ENCODE measurements at regions not wholly inside any gene's neighbourhood (a gene's known extent, or its start where the extent isn't known, plus 50 kb on each side); places are given as distances from the start of the nearest gene placed in this dataset.

- DNase-seq = no peak
- ATAC-seq = no peak
- intact Hi-C loops (cut with DNase I, micrococcal nuclease) = no loop called here
Observed at GRCh38 chr1:229874136-229874535, 192.9 kb upstream of the GALNT2 start.

GRCh38 chr1:229874609-229875008 is 192.4 kb upstream of the GALNT2 start:
- intact Hi-C loops (cut with DNase I, micrococcal nuclease) = no loop called here
- DNase-seq = no peak
- ATAC-seq = no peak

GRCh38 chr1:229875086-229875485 is 192.0 kb upstream of the GALNT2 start:
- DNase-seq = no peak
- ATAC-seq = no peak
- intact Hi-C loops (cut with DNase I, micrococcal nuclease) = no loop called here

- intact Hi-C loops (cut with DNase I, micrococcal nuclease) = no loop called here
- no peak for ATAC-seq
- DNase-seq = no peak
Observed at GRCh38 chr1:229879746-229880145, 187.3 kb upstream of the GALNT2 start.

- DNase-seq = no peak
- ATAC-seq = no peak
- intact Hi-C loops (cut with DNase I, micrococcal nuclease) = no loop called here
Observed at GRCh38 chr1:229880271-229881170, 186.5 kb upstream of the GALNT2 start.

GRCh38 chr1:229882621-229883020 is 184.4 kb upstream of the GALNT2 start:
- intact Hi-C loops (cut with DNase I, micrococcal nuclease) = no loop called here
- no peak for ATAC-seq
- DNase-seq = no peak

GRCh38 chr1:229883504-229884200 is 183.4 kb upstream of the GALNT2 start:
- DNase-seq = no peak
- no peak for ATAC-seq
- intact Hi-C loops (cut with DNase I, micrococcal nuclease) = no loop called here

GRCh38 chr1:229884765-229885164 is 182.3 kb upstream of the GALNT2 start:
- no peak for ATAC-seq
- intact Hi-C loops (cut with DNase I, micrococcal nuclease) = no loop called here

GRCh38 chr1:229885568-229886495 is 181.2 kb upstream of the GALNT2 start:
- DNase-seq (no peak), ATAC-seq (no peak)
- intact Hi-C loops (cut with DNase I, micrococcal nuclease) = no loop called here

More at GRCh38 chr1:229884765-229885164, 182.3 kb upstream of the GALNT2 start:
- no peak for DNase-seq

- no peak for DNase-seq
- intact Hi-C loops (cut with DNase I, micrococcal nuclease) = no loop called here
- ATAC-seq = no peak
Observed at GRCh38 chr1:229886636-229887035, 180.4 kb upstream of the GALNT2 start.

- intact Hi-C loops (cut with DNase I, micrococcal nuclease) = no loop called here
- ATAC-seq (no peak), DNase-seq (no peak)
Observed at GRCh38 chr1:229887043-229887822, 179.8 kb upstream of the GALNT2 start.

GRCh38 chr1:229888157-229888556 is 178.9 kb upstream of the GALNT2 start:
- no peak for DNase-seq
- no peak for ATAC-seq
- intact Hi-C loops (cut with DNase I, micrococcal nuclease) = no loop called here

- intact Hi-C loops (cut with DNase I, micrococcal nuclease) = no loop called here
- DNase-seq = no peak
- no peak for ATAC-seq
Observed at GRCh38 chr1:229888561-229889001, 178.5 kb upstream of the GALNT2 start.

- DNase-seq (no peak), ATAC-seq (no peak)
- intact Hi-C loops (cut with DNase I, micrococcal nuclease) = no loop called here
Observed at GRCh38 chr1:229889031-229889517, 178.0 kb upstream of the GALNT2 start.

- intact Hi-C loops (cut with DNase I, micrococcal nuclease) = no loop called here
- ATAC-seq = no peak
- DNase-seq = no peak
Observed at GRCh38 chr1:229891227-229891626, 175.8 kb upstream of the GALNT2 start.

- intact Hi-C loops (cut with DNase I, micrococcal nuclease) = no loop called here
- DNase-seq = no peak
- ATAC-seq = peak; percentile 84
Observed at GRCh38 chr1:229892515-229893117, 174.4 kb upstream of the GALNT2 start.

GRCh38 chr1:229893762-229894444 is 173.1 kb upstream of the GALNT2 start:
- intact Hi-C loops (cut with DNase I, micrococcal nuclease) = no loop called here
- peak; percentile 83 for ATAC-seq
- DNase-seq = peak in 1 of 2 donors; percentile 19

All from left colon (tissue), 2 donors.